ENCODE measurements at regions not wholly inside any gene's neighbourhood (a gene's known extent, or its start where the extent isn't known, plus 50 kb on each side); places are given as distances from the start of the nearest gene placed in this dataset.

DNA sequence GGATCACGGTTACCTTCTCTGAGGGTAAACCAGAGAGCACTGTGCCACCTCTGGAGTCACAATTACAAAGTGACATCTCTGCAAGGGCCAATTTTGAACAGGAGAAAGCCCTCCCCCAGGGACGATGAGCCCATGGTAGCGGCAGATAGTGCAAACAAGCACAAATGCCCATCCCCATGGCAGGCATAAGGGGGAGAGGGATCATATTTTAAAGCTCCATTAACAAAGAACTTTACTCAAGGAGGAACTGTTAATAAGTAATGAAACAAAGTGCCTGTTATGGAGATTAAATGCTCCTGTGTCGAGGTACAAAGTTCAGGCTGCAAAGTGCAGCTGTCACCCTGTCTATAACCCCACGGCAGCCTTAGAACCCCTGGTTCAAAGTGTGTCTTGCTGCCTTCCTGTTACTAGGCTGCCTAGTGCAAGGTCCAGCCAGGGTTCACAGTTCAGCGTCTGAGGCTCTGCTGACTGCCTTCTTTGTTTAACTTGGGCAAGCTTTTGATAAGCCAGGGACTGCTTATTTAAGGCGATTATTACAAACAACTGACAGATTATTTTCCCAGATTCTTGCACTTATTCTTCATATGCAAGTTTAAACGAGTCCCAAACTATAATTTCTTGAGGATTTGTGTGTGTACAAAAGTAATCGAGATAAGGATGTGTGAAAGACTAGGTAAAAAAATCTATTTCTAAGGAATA, 75.7 kb upstream of the NRIP1 start:
- H3K9ac ChIP-seq (ENCODE audit: low read depth, low read length), result no peak overlapping the region
- no peaks in the 10 kb centered on the region for H3K9me3 ChIP-seq (ENCODE audit: insufficient read depth, low read length, severe bottlenecking)
- no peaks in the 10 kb centered on the region for H3K36me3 ChIP-seq (ENCODE audit: insufficient read depth, low read length)
- ATAC-seq (ENCODE audit: insufficient read depth, low read depth) (no peak), DNase-seq (no peak)
- H3K4me2 ChIP-seq (ENCODE audit: insufficient read depth, low read length), result no peak overlapping the region
- H3K4me1 ChIP-seq (ENCODE audit: insufficient read depth, low read length), result peaks cover 3% of the 10 kb centered on the region; the same call in 1 of the 2 replicates
- no peak overlapping the region for H3K4me3 ChIP-seq (ENCODE audit: low read depth in 1 of 2, low read length in 2 of 2)
- no peak overlapping the region for H2AFZ ChIP-seq (ENCODE audit: low read depth, low read length)
- H3K27me3 ChIP-seq (ENCODE audit: insufficient read depth, low read length, poor library complexity), result no peaks in the 10 kb centered on the region
- no peak overlapping the region for H3K27ac ChIP-seq (ENCODE audit: low read length)
- H3K79me2 ChIP-seq (ENCODE audit: insufficient read depth, low read length), result no peaks in the 10 kb centered on the region
- H4K20me1 ChIP-seq (ENCODE audit: insufficient read depth, low read length), result no peaks in the 10 kb centered on the region
- TF ChIP-seq, protein P1, sequence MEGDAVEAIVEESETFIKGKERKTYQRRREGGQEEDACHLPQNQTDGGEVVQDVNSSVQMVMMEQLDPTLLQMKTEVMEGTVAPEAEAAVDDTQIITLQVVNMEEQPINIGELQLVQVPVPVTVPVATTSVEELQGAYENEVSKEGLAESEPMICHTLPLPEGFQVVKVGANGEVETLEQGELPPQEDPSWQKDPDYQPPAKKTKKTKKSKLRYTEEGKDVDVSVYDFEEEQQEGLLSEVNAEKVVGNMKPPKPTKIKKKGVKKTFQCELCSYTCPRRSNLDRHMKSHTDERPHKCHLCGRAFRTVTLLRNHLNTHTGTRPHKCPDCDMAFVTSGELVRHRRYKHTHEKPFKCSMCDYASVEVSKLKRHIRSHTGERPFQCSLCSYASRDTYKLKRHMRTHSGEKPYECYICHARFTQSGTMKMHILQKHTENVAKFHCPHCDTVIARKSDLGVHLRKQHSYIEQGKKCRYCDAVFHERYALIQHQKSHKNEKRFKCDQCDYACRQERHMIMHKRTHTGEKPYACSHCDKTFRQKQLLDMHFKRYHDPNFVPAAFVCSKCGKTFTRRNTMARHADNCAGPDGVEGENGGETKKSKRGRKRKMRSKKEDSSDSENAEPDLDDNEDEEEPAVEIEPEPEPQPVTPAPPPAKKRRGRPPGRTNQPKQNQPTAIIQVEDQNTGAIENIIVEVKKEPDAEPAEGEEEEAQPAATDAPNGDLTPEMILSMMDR (IDR thresholded peaks at IDR 0.05; ENCODE audit: borderline replicate concordance, extremely low read depth, low read length, poor library complexity, severe bottlenecking), result no peak
- no peak for TF ChIP-seq EZH2 (IDR thresholded peaks at IDR 0.05; ENCODE audit: borderline replicate concordance, low read depth, low read length, severe bottlenecking)

DNA sequence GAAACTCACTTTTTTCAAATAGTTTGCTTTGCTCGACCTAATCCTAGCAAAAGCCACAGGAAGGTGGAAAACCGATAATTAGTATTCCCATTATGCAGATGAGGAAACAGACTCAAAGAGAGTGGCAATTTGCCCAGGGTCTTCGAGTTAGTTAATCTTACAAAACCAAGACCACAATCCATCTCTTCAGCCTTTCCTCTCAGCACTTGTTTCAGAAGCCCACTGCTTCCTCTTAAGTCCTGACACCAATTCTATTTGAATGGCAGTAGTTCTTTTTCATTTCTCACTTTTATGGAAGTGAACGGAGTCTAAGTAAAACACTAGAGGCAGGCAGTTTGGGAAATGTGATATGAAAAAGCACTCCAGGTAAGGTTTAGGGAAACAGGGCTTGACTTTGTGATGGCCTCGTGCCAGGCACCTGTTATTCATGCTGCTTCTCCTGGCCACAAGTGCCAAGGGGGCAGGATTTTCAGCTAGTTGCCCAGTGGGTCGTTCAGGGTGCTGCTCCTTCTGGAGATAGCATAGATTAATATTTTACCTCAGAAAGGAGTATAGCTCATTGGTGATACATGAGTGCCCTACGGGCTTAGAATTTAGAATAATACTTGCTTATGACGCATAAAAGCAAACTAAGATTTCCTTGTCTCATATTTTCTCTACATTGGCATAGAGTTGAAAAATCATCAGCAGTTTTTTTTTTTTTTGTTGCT, 76.6 kb upstream of the NRIP1 start:
- no peaks in the 10 kb centered on the region for H3K36me3 ChIP-seq (ENCODE audit: insufficient read depth, low read length)
- H3K9ac ChIP-seq (ENCODE audit: low read depth, low read length), result no peak overlapping the region
- no peak for TF ChIP-seq EZH2 (IDR thresholded peaks at IDR 0.05; ENCODE audit: borderline replicate concordance, low read depth, low read length, severe bottlenecking)
- TF ChIP-seq, protein P1 (IDR thresholded peaks at IDR 0.05; ENCODE audit: borderline replicate concordance, extremely low read depth, low read length, poor library complexity, severe bottlenecking), result no peak
- DNase-seq, result no peak
- H3K27ac ChIP-seq (ENCODE audit: low read length), result no peak overlapping the region
- no peaks in the 10 kb centered on the region for H3K9me3 ChIP-seq (ENCODE audit: insufficient read depth, low read length, severe bottlenecking)
- H3K79me2 ChIP-seq (ENCODE audit: insufficient read depth, low read length), result no peaks in the 10 kb centered on the region
- no peak overlapping the region for H3K4me3 ChIP-seq (ENCODE audit: low read depth in 1 of 2, low read length in 2 of 2)
- no peak for ATAC-seq (ENCODE audit: insufficient read depth, low read depth)
- H3K4me1 ChIP-seq (ENCODE audit: insufficient read depth, low read length), result peaks cover 3% of the 10 kb centered on the region; the same call in 1 of the 2 replicates
- no peak overlapping the region for H3K4me2 ChIP-seq (ENCODE audit: insufficient read depth, low read length)
- no peak overlapping the region for H2AFZ ChIP-seq (ENCODE audit: low read depth, low read length)
- no peaks in the 10 kb centered on the region for H3K27me3 ChIP-seq (ENCODE audit: insufficient read depth, low read length, poor library complexity)
- no peaks in the 10 kb centered on the region for H4K20me1 ChIP-seq (ENCODE audit: insufficient read depth, low read length)

DNA sequence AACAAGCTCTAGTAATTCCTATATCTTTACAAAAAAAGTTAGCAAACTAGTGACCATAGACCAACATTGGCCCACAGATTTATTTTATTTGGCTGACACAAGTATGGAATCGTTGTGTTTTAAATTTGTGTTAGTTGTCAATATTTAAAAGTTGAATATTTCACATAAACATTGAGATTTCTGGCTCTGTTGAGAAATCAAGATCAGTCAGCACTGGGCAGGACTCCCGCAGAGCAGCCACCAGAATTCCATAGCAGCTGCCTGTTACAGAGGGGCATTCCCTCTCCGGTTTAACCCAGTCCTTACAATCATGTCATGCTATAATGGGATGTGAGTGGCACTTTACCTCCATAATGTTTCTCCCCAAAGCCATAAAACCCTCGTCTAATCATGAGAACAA, 79.2 kb upstream of the NRIP1 start:
- Histone ChIP-seq H3K27me3 (ENCODE audit: insufficient read depth, low read length, poor library complexity) (no peaks in the 10 kb centered on the region), H3K27ac (ENCODE audit: low read length) (no peak overlapping the region), H2AFZ (ENCODE audit: low read depth, low read length) (no peak overlapping the region), H3K9ac (ENCODE audit: low read depth, low read length) (no peak overlapping the region), H3K4me3 (ENCODE audit: low read depth in 1 of 2, low read length in 2 of 2) (no peak overlapping the region), H3K79me2 (ENCODE audit: insufficient read depth, low read length) (no peaks in the 10 kb centered on the region), H3K36me3 (ENCODE audit: insufficient read depth, low read length) (no peaks in the 10 kb centered on the region), H4K20me1 (ENCODE audit: insufficient read depth, low read length) (no peaks in the 10 kb centered on the region), H3K4me1 (ENCODE audit: insufficient read depth, low read length) (no peaks in the 10 kb centered on the region), H3K9me3 (ENCODE audit: insufficient read depth, low read length, severe bottlenecking) (no peaks in the 10 kb centered on the region), H3K4me2 (ENCODE audit: insufficient read depth, low read length) (no peak overlapping the region)
- DNase-seq (no peak), ATAC-seq (ENCODE audit: insufficient read depth, low read depth) (no peak)
- TF ChIP-seq EZH2 (IDR thresholded peaks at IDR 0.05; ENCODE audit: borderline replicate concordance, low read depth, low read length, severe bottlenecking), result no peak
- TF ChIP-seq, protein P1 (IDR thresholded peaks at IDR 0.05; ENCODE audit: borderline replicate concordance, extremely low read depth, low read length, poor library complexity, severe bottlenecking), result no peak

Data from DND-41 (cell line).